HepG2 (cell line): ENCODE measurements at regions not wholly inside any gene's neighbourhood (a gene's known extent, or its start where the extent isn't known, plus 50 kb on each side); places are given as distances from the start of the nearest gene placed in this dataset.
"Not testable (repeated sequence)": the region's sequence is repeated elsewhere in the genome, so short reads cannot be mapped to it uniquely, and the experiment has no call there.

ENCODE experiments used
- AGO2 ChIP-seq: fragments of 200-400 bp; formaldehyde crosslinking; optimal IDR thresholded peaks from 2 replicates; pipeline ENCODE3; 2017; ENCODE audit warnings: mild to moderate bottlenecking, low read depth, low read length, moderate library complexity
- CTCF ChIP-seq: sonication (generic); formaldehyde crosslinking; IDR thresholded peaks from 2 replicates; pipeline ENCODE4 v1.5.0; 2020; ENCODE audit warnings: mild to moderate bottlenecking, missing genetic modification reagents, moderate library complexity
- HOXA5 ChIP-seq: sonication (generic); formaldehyde crosslinking; IDR thresholded peaks from 2 replicates; pipeline ENCODE4 v1.4.0; 2020; ENCODE audit warnings: missing genetic modification reagents
- JUNB ChIP-seq: sonication (generic); formaldehyde crosslinking; IDR thresholded peaks from 2 replicates; pipeline ENCODE4 v1.8.0; 2022; ENCODE audit warnings: missing genetic modification reagents, mild to moderate bottlenecking, borderline replicate concordance
- RERE ChIP-seq: IDR thresholded peaks from 2 replicates; pipeline ENCODE4 v1.6.1; 2016; ENCODE audit warnings: low read depth, missing genetic modification reagents, missing compliant biosample characterization
- SP2 ChIP-seq: sonication (generic); formaldehyde crosslinking; IDR thresholded peaks from 2 replicates; pipeline ENCODE4 v1.5.1; 2020; ENCODE audit warnings: mild to moderate bottlenecking, missing genetic modification reagents
- ZFP90 ChIP-seq: sonication (generic); formaldehyde crosslinking; IDR thresholded peaks from 2 replicates; pipeline ENCODE4 v1.8.0; 2022; ENCODE audit warnings: missing genetic modification reagents, mild to moderate bottlenecking, inconsistent platforms, borderline replicate concordance
- TF ChIP-seq, protein P1 (sequence below): sonication (generic); formaldehyde crosslinking; IDR thresholded peaks from 2 replicates; pipeline ENCODE4 v1.4.0; 2020; ENCODE audit warnings: missing genetic modification reagents

- TF ChIP-seq AGO2; ZFP90 (CRISPR knock-in tag); SP2 (CRISPR knock-in tag); RERE (CRISPR knock-in tag); JUNB; CTCF (CRISPR knock-in tag); HOXA5 (CRISPR knock-in tag): not testable (repeated sequence)
- TF ChIP-seq, protein P1, sequence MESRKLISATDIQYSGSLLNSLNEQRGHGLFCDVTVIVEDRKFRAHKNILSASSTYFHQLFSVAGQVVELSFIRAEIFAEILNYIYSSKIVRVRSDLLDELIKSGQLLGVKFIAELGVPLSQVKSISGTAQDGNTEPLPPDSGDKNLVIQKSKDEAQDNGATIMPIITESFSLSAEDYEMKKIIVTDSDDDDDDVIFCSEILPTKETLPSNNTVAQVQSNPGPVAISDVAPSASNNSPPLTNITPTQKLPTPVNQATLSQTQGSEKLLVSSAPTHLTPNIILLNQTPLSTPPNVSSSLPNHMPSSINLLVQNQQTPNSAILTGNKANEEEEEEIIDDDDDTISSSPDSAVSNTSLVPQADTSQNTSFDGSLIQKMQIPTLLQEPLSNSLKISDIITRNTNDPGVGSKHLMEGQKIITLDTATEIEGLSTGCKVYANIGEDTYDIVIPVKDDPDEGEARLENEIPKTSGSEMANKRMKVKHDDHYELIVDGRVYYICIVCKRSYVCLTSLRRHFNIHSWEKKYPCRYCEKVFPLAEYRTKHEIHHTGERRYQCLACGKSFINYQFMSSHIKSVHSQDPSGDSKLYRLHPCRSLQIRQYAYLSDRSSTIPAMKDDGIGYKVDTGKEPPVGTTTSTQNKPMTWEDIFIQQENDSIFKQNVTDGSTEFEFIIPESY (CRISPR knock-in tag): not testable (repeated sequence)
Observed at GRCh38 chr2:184327805-184328204, 270.5 kb upstream of the ZNF804A start.
